Breast epithelium (tissue), 3 donors: ENCODE measurements at regions not wholly inside any gene's neighbourhood (a gene's known extent, or its start where the extent isn't known, plus 50 kb on each side); places are given as distances from the start of the nearest gene placed in this dataset.

Experiments
- POLR2A ChIP-seq: fragments of 450-650 bp; IDR thresholded peaks from one replicate; pipeline ENCODE4 v1.6.1; 2016; ENCODE audit warnings: antibody characterized with exemption, mild to moderate bottlenecking, moderate library complexity
- TF ChIP-seq, protein P1 (sequence below), 3 donors: fragments of 450-650 bp; IDR thresholded peaks; one replicate each; pipeline ENCODE4 v1.5.1; 2016 to 2017; ENCODE audit warnings: antibody characterized with exemption in 3 of 3, mild to moderate bottlenecking in 3 of 3, moderate library complexity in 3 of 3

DNA sequence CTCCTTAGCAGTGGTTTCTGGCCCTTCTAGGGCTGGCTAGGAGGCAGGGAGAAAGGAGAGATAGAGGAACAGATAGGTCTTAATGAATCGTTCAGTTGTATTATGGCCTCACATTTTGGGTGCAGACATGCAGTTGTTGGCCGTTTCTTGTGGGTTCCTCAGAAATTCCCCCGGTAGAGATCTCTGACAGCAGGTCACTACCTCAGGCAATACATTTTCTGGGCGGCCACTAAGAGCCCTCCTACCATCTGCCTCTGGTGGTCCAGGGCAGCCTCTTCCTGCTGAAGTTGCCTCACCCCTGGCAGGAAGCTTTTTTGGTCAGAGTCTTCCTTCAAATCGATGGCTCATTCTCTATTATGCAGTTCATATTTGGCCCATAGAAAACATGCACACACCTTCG, 266.1 kb downstream of the SV2B start:
- no peak for TF ChIP-seq POLR2A
- TF ChIP-seq, protein P1, sequence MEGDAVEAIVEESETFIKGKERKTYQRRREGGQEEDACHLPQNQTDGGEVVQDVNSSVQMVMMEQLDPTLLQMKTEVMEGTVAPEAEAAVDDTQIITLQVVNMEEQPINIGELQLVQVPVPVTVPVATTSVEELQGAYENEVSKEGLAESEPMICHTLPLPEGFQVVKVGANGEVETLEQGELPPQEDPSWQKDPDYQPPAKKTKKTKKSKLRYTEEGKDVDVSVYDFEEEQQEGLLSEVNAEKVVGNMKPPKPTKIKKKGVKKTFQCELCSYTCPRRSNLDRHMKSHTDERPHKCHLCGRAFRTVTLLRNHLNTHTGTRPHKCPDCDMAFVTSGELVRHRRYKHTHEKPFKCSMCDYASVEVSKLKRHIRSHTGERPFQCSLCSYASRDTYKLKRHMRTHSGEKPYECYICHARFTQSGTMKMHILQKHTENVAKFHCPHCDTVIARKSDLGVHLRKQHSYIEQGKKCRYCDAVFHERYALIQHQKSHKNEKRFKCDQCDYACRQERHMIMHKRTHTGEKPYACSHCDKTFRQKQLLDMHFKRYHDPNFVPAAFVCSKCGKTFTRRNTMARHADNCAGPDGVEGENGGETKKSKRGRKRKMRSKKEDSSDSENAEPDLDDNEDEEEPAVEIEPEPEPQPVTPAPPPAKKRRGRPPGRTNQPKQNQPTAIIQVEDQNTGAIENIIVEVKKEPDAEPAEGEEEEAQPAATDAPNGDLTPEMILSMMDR (IDR thresholded peaks at IDR 0.05) = no peak
